SH-SY5Y (cell line): ENCODE measurements at regions not wholly inside any gene's neighbourhood (a gene's known extent, or its start where the extent isn't known, plus 50 kb on each side); places are given as distances from the start of the nearest gene placed in this dataset.

Source experiments
- GATA2 ChIP-seq: IDR thresholded peaks from 2 replicates; pipeline ENCODE4 v1.6.1; 2011; ENCODE audit warnings: mild to moderate bottlenecking, low read depth, low read length
- GATA3 ChIP-seq: IDR thresholded peaks from 2 replicates; pipeline ENCODE4 v1.6.1; 2011; ENCODE audit warnings: low read depth, mild to moderate bottlenecking, low read length, moderate library complexity

DNA sequence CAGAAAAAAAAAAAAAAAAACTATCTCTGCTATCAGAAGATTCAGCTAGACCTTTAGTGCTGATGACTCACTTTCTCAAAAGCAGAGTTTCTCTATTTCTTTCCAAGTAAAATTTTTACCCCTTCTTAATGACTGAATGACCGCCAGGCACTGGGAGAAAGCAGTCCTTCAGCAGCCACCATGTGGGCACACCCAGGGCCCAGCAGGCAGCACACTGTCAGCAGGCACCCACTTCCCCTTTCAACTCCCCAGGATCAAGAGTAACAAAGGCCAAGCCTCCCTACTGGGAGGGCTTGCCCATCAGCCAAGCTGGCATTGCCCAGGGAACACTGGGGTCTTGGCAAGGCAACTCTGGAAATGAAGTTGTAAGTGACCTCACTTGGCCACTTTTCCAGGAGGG is 201.9 kb upstream of the MAMLD1 start:
- TF ChIP-seq GATA3 = no peak

DNA sequence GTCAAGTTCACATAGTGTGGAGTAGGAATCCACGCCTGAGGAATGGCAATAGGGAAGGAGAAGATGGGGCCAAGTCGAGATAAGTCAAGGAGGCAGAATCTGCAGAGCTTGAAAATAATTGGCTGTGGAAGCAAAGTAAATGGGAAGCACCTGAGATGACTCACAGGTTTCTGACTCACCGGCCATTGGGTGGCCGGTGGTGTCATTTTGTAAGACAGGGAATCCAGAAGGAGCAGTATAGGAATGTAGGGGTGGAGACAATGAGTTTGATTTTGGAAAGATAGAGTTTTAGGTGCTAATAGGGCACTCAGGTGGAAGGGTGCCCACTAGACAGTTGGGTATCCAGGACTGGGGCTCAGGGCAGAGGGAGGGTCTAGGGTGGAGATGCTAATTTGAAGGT is 201.0 kb upstream of the MAMLD1 start:
- TF ChIP-seq GATA2 (no peak), GATA3 (no peak)

DNA sequence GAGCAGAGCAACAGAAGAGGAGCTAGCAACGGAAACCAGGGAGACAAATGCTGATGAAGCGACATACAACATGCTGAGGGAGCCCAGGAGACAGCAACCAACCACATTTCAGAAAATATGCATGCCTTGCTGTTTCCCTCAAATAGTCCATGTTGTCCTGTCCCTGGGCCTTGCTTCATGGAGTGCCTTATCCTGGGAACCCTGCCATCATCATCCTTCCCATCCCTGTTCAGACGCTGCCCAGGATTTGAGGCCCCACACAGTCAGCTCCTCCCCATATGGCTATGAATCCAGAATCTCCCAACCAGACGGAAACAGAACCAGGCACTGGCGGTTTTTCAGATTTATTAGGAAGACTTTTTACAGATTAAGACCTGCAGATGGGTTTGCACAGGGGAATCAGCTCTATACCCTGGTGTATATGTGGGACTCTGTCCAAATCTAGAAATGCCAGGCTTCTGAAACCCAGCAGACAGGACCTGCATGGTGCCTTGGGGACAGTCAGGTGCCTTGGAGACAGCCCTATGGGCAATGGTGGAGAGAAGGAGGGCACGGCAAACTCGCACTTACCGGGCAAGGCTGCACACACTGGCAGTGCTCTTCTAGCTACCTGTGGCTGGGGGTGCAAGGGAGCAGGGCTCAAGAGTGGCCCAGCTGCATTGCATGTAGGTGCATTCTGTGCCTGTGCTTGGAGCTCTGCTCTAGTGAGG is 199.7 kb upstream of the MAMLD1 start:
- TF ChIP-seq GATA2 (no peak), GATA3 (no peak)

DNA sequence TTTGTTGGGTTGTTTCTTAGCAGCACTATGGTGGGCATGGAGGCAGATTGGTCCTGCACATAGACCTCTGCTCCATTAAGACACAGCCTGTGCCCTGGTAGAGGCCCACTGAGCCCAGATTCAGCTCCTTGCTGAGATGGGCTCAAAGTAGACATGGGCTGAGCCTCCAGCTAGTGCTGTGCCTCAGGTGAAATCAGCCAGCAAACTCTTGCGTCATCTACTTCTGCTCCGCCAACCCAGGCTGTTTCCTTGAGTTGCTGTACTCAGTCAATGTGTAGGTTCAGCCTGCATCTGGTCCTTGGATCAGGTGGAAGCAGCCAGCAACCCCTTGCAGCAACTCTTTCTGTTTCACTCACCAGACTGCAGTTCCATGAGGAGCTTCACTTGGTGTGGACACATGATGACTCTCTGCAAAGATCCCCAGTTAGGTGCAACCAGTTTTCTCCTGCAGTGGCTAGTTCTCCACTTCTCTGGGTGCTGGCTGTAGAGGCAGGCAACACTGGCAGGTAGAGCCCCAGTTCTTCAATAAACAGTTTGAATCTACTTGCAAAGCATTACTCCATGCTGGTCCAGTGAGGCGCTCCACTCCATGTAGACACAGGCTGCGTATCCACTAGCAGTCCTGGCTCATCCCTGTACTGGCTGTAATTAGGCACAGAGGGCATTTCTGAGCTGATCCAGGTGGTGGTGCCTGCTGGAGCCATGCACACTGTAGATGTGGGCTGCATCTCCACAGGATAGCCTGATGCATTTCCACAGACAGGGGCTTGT is 199.0 kb upstream of the MAMLD1 start:
- TF ChIP-seq GATA2 (no peak), GATA3 (no peak)

DNA sequence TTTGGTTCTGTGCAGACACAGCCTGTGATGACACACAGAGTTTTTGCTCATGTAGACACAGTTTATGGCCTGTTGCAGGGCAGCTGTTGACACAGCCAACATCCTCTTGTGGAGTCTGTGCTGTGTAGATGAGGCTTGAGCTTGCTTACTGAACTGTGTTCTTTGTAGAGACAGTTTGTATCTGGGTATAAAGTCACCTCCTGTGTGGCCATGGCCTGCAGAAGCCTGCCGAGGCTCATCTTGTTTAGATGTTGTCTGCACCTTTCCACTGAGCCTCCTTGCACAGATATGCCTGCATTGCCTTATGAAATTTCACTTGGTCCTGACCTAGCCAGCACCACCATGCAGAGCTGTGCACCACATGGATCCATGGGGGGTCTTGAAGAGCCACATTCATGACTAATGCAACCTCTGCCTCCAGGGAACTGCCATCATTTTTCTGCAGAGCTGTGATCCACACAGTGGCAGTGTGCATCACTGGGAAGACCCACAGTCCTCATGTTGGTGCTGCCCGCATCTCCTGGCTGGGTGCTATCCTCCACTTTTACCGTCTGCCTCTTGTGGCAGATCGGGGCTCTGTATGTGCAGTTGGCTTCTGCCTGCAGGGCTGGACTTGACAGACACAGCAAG is 198.0 kb upstream of the MAMLD1 start:
- TF ChIP-seq GATA2 (no peak), GATA3 (no peak)

DNA sequence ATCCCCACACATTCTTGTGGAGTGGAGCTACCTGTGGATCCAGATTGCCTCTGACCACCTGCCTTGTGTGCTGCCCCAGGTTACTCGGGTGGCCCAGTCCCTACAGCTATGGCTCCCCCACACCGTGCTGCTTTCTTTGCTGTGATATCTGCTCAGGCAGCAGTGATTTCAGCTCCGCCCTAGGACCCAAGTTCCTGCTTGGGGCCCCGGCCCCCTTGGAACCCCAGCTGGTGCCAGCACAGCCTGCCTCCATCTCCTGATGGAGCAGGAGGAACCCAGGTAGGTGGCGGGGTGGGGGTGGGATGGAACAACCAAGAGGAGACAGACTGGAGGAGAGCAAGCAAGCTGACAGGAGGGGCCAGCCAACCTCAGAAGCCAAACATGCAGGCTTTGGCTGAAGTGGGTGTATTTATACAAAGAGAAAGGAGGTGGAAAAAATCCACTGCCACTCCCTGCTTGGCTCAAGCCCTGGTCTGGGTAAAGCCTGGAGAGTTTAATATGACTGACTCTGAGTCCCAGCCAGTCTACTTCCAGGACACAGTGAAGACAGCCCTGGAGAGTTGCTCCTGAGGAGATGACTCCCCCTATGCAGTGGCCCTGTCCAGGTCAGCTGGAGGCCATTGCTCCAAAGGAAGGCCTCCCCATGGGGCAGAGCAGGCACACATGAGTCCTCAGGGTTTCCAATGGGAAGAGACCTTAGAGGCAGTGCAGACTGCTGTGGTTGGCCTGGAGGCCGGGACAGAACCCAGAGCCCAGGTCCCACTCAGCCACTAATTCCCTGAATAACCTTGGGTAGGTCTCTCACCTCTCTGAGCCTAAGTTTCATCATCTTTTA is 197.1 kb upstream of the MAMLD1 start:
- TF ChIP-seq GATA3 = no peak

DNA sequence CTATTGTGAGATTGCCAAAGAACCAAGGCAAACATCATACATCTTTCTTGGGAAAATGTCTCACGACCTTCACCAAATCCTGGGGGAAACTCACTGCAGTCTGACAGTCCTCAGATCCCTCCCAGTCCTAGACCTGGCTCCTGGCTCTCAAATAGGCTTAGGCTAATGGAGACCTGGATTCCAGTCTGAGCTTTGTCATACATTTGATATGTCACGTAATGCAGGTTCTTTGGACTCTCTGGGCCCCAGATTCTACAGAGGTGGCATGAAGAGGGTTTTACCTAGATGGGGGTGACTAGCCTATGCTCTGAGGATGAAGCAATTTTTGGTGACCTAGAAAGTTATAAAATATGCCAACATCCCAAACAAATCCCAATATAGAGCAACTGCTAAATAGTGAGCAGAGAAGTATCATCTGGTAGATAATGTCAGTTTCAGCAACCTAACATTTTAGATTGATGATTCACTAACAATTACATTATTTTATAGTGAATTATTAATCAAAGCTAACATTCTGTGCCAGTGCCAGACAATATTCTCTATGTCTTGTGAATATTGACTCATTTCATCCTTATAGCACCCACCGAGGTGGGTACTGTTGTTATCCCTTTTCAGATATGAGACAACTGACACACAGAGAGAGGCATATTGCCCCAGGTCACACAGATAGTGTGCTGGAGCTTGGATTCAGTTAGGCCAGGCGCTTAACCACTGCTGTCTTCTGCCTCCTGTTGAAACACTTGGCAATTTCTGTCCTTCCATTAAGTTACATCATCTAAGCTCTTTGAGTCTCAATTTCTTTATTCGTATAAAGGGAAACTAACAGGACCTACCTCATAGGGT is 195.4 kb upstream of the MAMLD1 start:
- TF ChIP-seq GATA2 (no peak), GATA3 (no peak)

DNA sequence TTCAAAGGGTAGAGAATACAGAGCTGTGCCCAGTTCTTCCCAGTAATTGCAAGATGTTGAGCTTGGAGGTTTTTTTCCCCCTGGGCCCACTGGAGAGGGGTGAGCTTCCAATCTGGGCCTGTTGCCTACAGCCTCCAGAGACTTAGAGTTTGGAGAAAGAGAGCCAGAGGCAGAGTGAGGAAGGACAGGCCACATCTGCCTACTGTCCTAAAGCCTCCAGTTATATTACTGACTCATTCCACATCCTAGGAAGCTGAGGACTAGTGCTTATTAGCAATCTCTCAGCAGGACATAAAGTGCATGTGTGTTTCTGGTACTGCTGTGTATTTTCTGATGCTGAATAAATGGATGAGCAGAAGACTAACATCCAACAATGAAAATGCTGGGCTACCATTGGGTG is 181.0 kb upstream of the MAMLD1 start:
- no peak for TF ChIP-seq GATA3
- TF ChIP-seq GATA2 = no peak

DNA sequence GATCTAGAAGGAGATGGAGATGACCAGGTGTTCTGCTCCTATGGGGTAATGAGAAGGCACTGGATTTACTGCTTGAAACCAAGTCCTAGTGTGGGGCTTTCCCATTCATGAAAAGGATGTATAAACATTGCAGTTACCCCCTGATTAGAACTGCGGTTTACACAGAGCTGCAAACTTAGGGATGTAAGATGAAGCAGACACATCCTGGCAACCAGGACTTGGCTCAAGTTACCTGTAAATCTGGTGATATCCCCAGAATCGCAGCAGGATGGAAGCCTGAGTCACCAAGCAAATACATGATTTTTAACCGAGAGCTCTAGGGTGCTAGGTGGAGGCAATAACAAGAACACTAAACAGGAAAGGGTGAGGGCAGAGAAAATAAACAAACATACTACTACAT is 178.6 kb upstream of the MAMLD1 start:
- TF ChIP-seq GATA3 (no peak), GATA2 (no peak)

DNA sequence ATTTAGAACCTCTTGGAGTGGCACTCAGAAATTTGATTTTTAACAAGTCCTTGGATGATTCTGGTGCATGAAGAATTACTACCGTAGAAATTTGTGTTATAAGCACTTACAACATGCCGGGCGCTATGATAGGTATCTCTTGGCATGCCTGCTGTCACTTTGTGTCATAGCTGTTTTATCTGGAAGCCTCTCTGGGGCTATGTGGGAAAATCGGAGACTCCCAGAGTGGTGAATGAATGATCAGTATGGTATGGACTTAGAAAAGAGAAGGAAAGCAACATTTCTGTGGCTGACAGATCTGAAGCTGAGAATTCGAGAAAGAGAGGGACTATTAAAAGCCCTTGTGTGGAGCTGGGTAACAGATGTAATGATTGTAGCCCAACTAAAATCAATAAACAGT is 177.4 kb upstream of the MAMLD1 start:
- TF ChIP-seq GATA3 (no peak), GATA2 (no peak)

DNA sequence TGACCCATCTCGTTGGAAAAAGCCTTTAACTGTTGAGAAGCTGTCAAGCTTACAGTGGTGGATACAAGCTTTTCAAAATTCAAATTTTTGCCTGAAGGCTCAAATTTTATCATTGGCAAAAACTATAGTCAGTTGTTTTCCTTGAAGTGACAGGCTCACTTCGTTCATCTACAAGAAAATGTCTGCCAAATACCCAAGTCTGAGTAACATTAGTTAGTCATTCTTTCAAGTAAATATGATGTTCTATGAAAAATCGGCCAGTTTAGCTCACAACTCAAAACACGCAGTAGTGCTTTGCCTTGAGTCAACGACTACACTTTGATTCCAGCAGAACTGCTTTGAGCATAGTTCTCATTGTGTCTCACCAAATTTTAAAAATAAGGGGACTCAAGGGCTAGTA is 170.3 kb upstream of the MAMLD1 start:
- TF ChIP-seq GATA3 (no peak), GATA2 (no peak)

DNA sequence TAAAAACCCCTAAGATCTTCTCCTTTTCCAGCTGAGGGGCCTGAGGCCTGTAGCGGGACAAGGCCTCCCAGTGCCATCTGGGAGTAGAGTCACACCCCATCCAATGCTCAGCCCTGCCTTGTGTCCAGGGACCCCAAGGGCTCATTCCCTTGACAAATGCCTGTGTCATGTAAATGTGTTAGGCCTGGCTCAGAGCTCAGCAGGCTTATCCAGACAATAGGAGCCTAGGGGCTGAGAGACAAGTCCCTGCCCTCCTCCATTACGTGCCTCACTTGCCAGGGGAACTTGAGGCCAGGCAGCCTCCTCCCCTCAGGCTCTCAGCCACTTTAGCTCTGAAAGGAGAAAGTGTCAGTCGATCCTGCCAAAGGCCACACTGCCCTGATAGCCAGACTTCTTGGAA is 166.8 kb upstream of the MAMLD1 start:
- TF ChIP-seq GATA2 (no peak), GATA3 (no peak)

DNA sequence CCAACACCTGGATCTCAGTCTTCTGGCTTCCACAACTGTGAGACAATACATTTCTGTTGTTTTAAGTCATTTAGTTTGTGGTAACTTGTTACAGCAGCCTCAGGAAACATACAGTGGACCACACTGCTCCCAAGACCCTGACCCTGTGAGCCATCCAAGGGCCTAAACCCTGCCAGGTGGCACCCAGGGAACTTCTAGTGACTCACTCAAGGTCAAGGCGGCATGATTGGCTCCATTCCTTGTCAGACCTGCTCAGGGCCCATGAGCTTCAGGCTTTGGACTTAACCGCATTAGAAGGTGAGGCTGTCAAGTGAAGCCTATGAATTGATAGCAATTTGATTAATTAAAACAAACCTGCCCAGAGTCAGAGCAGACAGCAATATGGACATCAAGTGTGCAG is 165.7 kb upstream of the MAMLD1 start:
- TF ChIP-seq GATA3 (no peak), GATA2 (no peak)
